ENCODE measurements at regions not wholly inside any gene's neighbourhood (a gene's known extent, or its start where the extent isn't known, plus 50 kb on each side); places are given as distances from the start of the nearest gene placed in this dataset.

- TF ChIP-seq CTCF (IDR thresholded peaks at IDR 0.05): no peak
- no peak for TF ChIP-seq POLR2A (IDR thresholded peaks at IDR 0.05)
- TF ChIP-seq POLR2AphosphoS5 (IDR thresholded peaks at IDR 0.05): no peak
Observed at GRCh38 chr13:47837906-47838305, 163.2 kb downstream of the SUCLA2 start.

Data from sigmoid colon (tissue), 4 donors.